ENCODE measurements at regions not wholly inside any gene's neighbourhood (a gene's known extent, or its start where the extent isn't known, plus 50 kb on each side); places are given as distances from the start of the nearest gene placed in this dataset.

DNA sequence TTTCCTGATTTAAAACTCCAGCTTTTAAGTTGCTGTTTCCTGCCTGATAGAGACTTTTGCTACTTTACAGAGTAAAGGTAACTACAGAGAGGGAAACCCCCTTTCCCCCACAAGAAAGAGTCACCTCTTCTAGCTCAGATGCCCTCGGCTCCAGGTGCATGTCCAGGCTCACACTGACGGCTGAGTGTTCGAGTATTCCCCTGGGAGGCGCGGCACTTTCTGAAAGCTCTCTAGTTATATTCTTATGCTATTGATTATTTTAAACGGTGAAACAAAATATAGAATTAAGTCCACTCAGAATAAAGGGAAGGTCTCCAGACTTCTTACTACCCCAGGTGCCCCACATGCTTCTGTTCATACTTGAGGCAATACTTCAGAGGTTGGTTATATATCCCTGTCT is 160.3 kb upstream of the FMN2 start:
- TF ChIP-seq, protein P1, sequence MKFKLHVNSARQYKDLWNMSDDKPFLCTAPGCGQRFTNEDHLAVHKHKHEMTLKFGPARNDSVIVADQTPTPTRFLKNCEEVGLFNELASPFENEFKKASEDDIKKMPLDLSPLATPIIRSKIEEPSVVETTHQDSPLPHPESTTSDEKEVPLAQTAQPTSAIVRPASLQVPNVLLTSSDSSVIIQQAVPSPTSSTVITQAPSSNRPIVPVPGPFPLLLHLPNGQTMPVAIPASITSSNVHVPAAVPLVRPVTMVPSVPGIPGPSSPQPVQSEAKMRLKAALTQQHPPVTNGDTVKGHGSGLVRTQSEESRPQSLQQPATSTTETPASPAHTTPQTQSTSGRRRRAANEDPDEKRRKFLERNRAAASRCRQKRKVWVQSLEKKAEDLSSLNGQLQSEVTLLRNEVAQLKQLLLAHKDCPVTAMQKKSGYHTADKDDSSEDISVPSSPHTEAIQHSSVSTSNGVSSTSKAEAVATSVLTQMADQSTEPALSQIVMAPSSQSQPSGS (IDR thresholded peaks at IDR 0.05; ENCODE audit: low read length) = no peak
- no peak for TF ChIP-seq TEAD4 (IDR thresholded peaks at IDR 0.05; ENCODE audit: low read depth, low read length)
- no peak for TF ChIP-seq KDM5A (IDR thresholded peaks at IDR 0.05; ENCODE audit: low read length)
- no peak for TF ChIP-seq RBBP5 (IDR thresholded peaks at IDR 0.05; ENCODE audit: borderline replicate concordance, low read depth, low read length)
- no peak for TF ChIP-seq EGR1 (IDR thresholded peaks at IDR 0.05; ENCODE audit: borderline replicate concordance, low read depth, low read length)
- Histone ChIP-seq H3K27me3 (replicated peaks in 1 of 4; ENCODE audit: control insufficient read depth in 3 of 4, extremely low read depth in 1 of 4, insufficient read depth in 3 of 4, low read length in 3 of 4) (no peaks in the 10 kb centered on the region), H2BK120ac (replicated peaks; ENCODE audit: low read depth, low read length) (no peak overlapping the region), H2BK15ac (ENCODE audit: low read length) (no peak overlapping the region), H2BK20ac (ENCODE audit: low read length) (no peak overlapping the region), H4K5ac (ENCODE audit: insufficient read length, low read depth, low read length) (no peak overlapping the region), H3K9ac (replicated peaks in 1 of 4; ENCODE audit: extremely low read depth in 1 of 4, low read depth in 3 of 4, low read length in 3 of 4) (no peak overlapping the region), H3K4ac (replicated peaks; ENCODE audit: insufficient read length, low read depth, low read length) (no peak overlapping the region), H3K27ac (ENCODE audit: low read depth, low read length) (no peak overlapping the region), H2BK5ac (ENCODE audit: low read depth, low read length) (no peak overlapping the region), H3K9me3 (ENCODE audit: insufficient read depth in 2 of 2, low read depth in 1 of 2, low read length in 1 of 2) (no peaks in the 10 kb centered on the region), H3K36me3 (ENCODE audit: control insufficient read depth in 2 of 4, insufficient read depth in 4 of 4, low read length in 3 of 4) (no peaks in the 10 kb centered on the region), H3K4me3 (ENCODE audit: extremely low read depth in 1 of 4, insufficient read depth in 2 of 4, low read depth in 3 of 4, low read length in 4 of 4) (no peak overlapping the region), H3K4me2 (ENCODE audit: insufficient read depth in 1 of 2, low read depth in 2 of 2, low read length in 2 of 2) (no peak overlapping the region), H3K14ac (ENCODE audit: insufficient read length) (no peak overlapping the region), H3K4me1 (replicated peaks in 1 of 4; ENCODE audit: control insufficient read depth in 3 of 4, insufficient read depth in 4 of 4, low read length in 3 of 4) (no peaks in the 10 kb centered on the region), H4K91ac (replicated peaks; ENCODE audit: insufficient read length, low read length) (no peak overlapping the region), H3K79me2 (ENCODE audit: control insufficient read depth in 1 of 2, insufficient read depth in 2 of 2, low read length in 2 of 2) (no peaks in the 10 kb centered on the region), H3K23ac (ENCODE audit: insufficient read length) (no peak overlapping the region), H3K23me2 (ENCODE audit: low read depth, low read length) (no peaks in the 10 kb centered on the region), H4K8ac (ENCODE audit: extremely low read depth, insufficient read depth, low read length) (no peak overlapping the region), H2AFZ (ENCODE audit: low read length) (no peak overlapping the region), H4K20me1 (replicated peaks in 1 of 2; ENCODE audit: control insufficient read depth in 1 of 2, insufficient read depth in 2 of 2, low read length in 2 of 2) (no peaks in the 10 kb centered on the region), H3K18ac (ENCODE audit: extremely low read depth, low read length) (no peak overlapping the region), H2AK5ac (ENCODE audit: low read depth, low read length) (no peak overlapping the region), H2BK12ac (ENCODE audit: low read depth, low read length) (no peak overlapping the region), H3K79me1 (ENCODE audit: low read depth, low read length) (no peaks in the 10 kb centered on the region), H3K56ac (replicated peaks; ENCODE audit: insufficient read length, low read depth, low read length) (no peak overlapping the region)
- ChIA-PET POLR2A (ENCODE audit: partially characterized antibody) (no interaction called here), CTCF (ENCODE audit: partially characterized antibody) (interaction anchor here (0.6 to 3.1 kb wide), 4 partner anchors 17 to 94 kb away, joined by 3 to 23 read pairs (median 4); no protein-coding TSS in a partner anchor)
- DNase-seq (ENCODE audit: low read depth in 1 of 2, low spot score in 2 of 2) (no peak), FAIRE-seq (no peak)
- WGBS, 2 experiments (ENCODE audit: extremely low coverage in 1 of 2, insufficient coverage in 1 of 2, insufficient read length in 1 of 2, insufficient replicate concordance in 2 of 2, low coverage in 1 of 2, low lambda C conversion rate in 2 of 2, missing lambda C conversion rate in 1 of 2) = 98% methylated on average over 6 of the region's 6 CpGs; no CpG with 5 or more reads in 1 of the 2 experiments

All from H1 (cell line).